GM18909 (cell line): ENCODE measurements at regions not wholly inside any gene's neighbourhood (a gene's known extent, or its start where the extent isn't known, plus 50 kb on each side); places are given as distances from the start of the nearest gene placed in this dataset.
"Not testable (repeated sequence)": the region's sequence is repeated elsewhere in the genome, so short reads cannot be mapped to it uniquely, and the experiment has no call there.

Experiments used
- ATAC-seq: cut with Tn5 transposase; IDR thresholded peaks from one replicate; pipeline ENCODE4 v1.9.1; 2021; ENCODE audit warnings: mild to moderate bottlenecking; ENCODE audit not compliant: unreplicated experiment, poor library complexity

- ATAC-seq: no peak
Observed at GRCh38 chr1:74818241-74818640, 85.3 kb downstream of the TYW3 start.

GRCh38 chr1:74818661-74819456 is 85.9 kb downstream of the TYW3 start:
- no peak for ATAC-seq

GRCh38 chr1:74822851-74823401 is 90.0 kb downstream of the TYW3 start:
- ATAC-seq: no peak

GRCh38 chr1:74824497-74825107 is 91.7 kb downstream of the TYW3 start:
- ATAC-seq: peak; percentile 88

- no peak for ATAC-seq
Observed at GRCh38 chr1:74830766-74831165, 97.8 kb downstream of the TYW3 start.

GRCh38 chr1:74834261-74834660 is 101.3 kb downstream of the TYW3 start:
- ATAC-seq: no peak

GRCh38 chr1:74835051-74835450 is 102.1 kb downstream of the TYW3 start:
- ATAC-seq: no peak

- no peak for ATAC-seq
Observed at GRCh38 chr1:74842726-74843125, 109.8 kb downstream of the TYW3 start.

- ATAC-seq: no peak
Observed at GRCh38 chr1:74847715-74848114, 114.8 kb downstream of the TYW3 start.

- no peak for ATAC-seq
Observed at GRCh38 chr1:74853756-74854155, 120.8 kb downstream of the TYW3 start.

- no peak for ATAC-seq
Observed at GRCh38 chr1:74856174-74856573, 123.2 kb downstream of the TYW3 start.

- peak; percentile 50 for ATAC-seq
Observed at GRCh38 chr1:74857676-74858075, 124.7 kb downstream of the TYW3 start.

GRCh38 chr1:74858136-74858535 is 125.2 kb downstream of the TYW3 start:
- peak; percentile 73 for ATAC-seq

GRCh38 chr1:74861867-74862266 is 128.9 kb downstream of the TYW3 start:
- no peak for ATAC-seq

- ATAC-seq: no peak
Observed at GRCh38 chr1:74869702-74870101, 136.8 kb downstream of the TYW3 start.

GRCh38 chr1:74877366-74877765 is 144.4 kb downstream of the TYW3 start:
- ATAC-seq: not testable (repeated sequence)

GRCh38 chr1:74895411-74895810 is 162.5 kb downstream of the TYW3 start:
- no peak for ATAC-seq

GRCh38 chr1:74908131-74908530 is 175.2 kb downstream of the TYW3 start:
- no peak for ATAC-seq

- ATAC-seq: no peak
Observed at GRCh38 chr1:74908797-74909196, 175.8 kb downstream of the TYW3 start.

- no peak for ATAC-seq
Observed at GRCh38 chr1:74913978-74914377, 181.0 kb downstream of the TYW3 start.

GRCh38 chr1:74933500-74933899 is 200.5 kb downstream of the TYW3 start:
- ATAC-seq: no peak

GRCh38 chr1:74935446-74935845 is 198.7 kb upstream of the LHX8 start:
- no peak for ATAC-seq
